ENCODE measurements at regions not wholly inside any gene's neighbourhood (a gene's known extent, or its start where the extent isn't known, plus 50 kb on each side); places are given as distances from the start of the nearest gene placed in this dataset.

GRCh38 chr12:124508381-124509079 is 58.9 kb downstream of the NCOR2 start:
- TF ChIP-seq POLR2A (IDR thresholded peaks at IDR 0.05; ENCODE audit: low read depth, low read length) (no peak), POLR2AphosphoS5 (IDR thresholded peaks at IDR 0.05; ENCODE audit: low read depth, low read length) (no peak), TAF1 (IDR thresholded peaks at IDR 0.05; ENCODE audit: low read depth, low read length) (no peak), SPI1 (IDR thresholded peaks at IDR 0.05; ENCODE audit: low read depth, low read length) (no peak), PAX5 (IDR thresholded peaks at IDR 0.05; ENCODE audit: insufficient read depth, low read length, severe bottlenecking) (no peak)

All from GM12891 (cell line).